ENCODE measurements at regions not wholly inside any gene's neighbourhood (a gene's known extent, or its start where the extent isn't known, plus 50 kb on each side); places are given as distances from the start of the nearest gene placed in this dataset.

GRCh38 chr2:136290326-136290725 is 172.4 kb upstream of the CXCR4 start:
- ATAC-seq (no peak), DNase-seq (no peak)
- no peaks in the 10 kb centered on the region for H3K9me3 ChIP-seq
- no peaks in the 10 kb centered on the region for H3K4me1 ChIP-seq
- no peak overlapping the region for H3K4me3 ChIP-seq
- in situ Hi-C loops (cut with MboI; ENCODE audit: low sequenced_read_pairs in 4 of 4) = no loop called here
- H3K36me3 ChIP-seq = no peaks in the 10 kb centered on the region
- TF ChIP-seq CTCF (IDR thresholded peaks at IDR 0.05 in 4 of 5, conservative IDR thresholded peaks at IDR 0.05 in 1 of 5) (no peak), POLR2A (IDR thresholded peaks at IDR 0.05) (no peak)
- no peak overlapping the region for H3K27ac ChIP-seq
- no peaks in the 10 kb centered on the region for H3K27me3 ChIP-seq
- intact Hi-C loops (cut with DNase I; ENCODE audit: low total_unique reads) = no loop called here

GRCh38 chr2:136288249-136288648 is 170.3 kb upstream of the CXCR4 start:
- H3K36me3 ChIP-seq = no peaks in the 10 kb centered on the region
- intact Hi-C loops (cut with DNase I; ENCODE audit: low total_unique reads) = no loop called here
- no peaks in the 10 kb centered on the region for H3K9me3 ChIP-seq
- in situ Hi-C loops (cut with MboI; ENCODE audit: low sequenced_read_pairs in 4 of 4) = no loop called here
- TF ChIP-seq POLR2A (IDR thresholded peaks at IDR 0.05) (no peak), CTCF (IDR thresholded peaks at IDR 0.05 in 4 of 5, conservative IDR thresholded peaks at IDR 0.05 in 1 of 5) (no peak)
- H3K4me3 ChIP-seq = no peak overlapping the region
- DNase-seq (no peak), ATAC-seq (no peak)
- no peaks in the 10 kb centered on the region for H3K27me3 ChIP-seq
- no peaks in the 10 kb centered on the region for H3K4me1 ChIP-seq
- no peak overlapping the region for H3K27ac ChIP-seq

- in situ Hi-C loops (cut with MboI; ENCODE audit: low sequenced_read_pairs in 4 of 4) (no loop called here), intact Hi-C loops (cut with DNase I; ENCODE audit: low total_unique reads) (no loop called here)
- ATAC-seq (no peak), DNase-seq (no peak)
- TF ChIP-seq CTCF (IDR thresholded peaks at IDR 0.05 in 4 of 5, conservative IDR thresholded peaks at IDR 0.05 in 1 of 5) = no peak
- H3K9me3 ChIP-seq = no peaks in the 10 kb centered on the region
- H3K4me3 ChIP-seq = no peak overlapping the region
- no peaks in the 10 kb centered on the region for H3K27me3 ChIP-seq
- no peaks in the 10 kb centered on the region for H3K36me3 ChIP-seq
- H3K4me1 ChIP-seq = no peaks in the 10 kb centered on the region
- no peak overlapping the region for H3K27ac ChIP-seq
Measured at GRCh38 chr2:136286423-136286822, 168.5 kb upstream of the CXCR4 start.

GRCh38 chr2:136284226-136285119 is 166.5 kb upstream of the CXCR4 start:
- Histone ChIP-seq H3K4me1 (no peaks in the 10 kb centered on the region), H3K36me3 (no peaks in the 10 kb centered on the region), H3K9me3 (no peaks in the 10 kb centered on the region), H3K27me3 (no peaks in the 10 kb centered on the region), H3K27ac (no peak overlapping the region), H3K4me3 (no peak overlapping the region)
- TF ChIP-seq CTCF (IDR thresholded peaks at IDR 0.05 in 4 of 5, conservative IDR thresholded peaks at IDR 0.05 in 1 of 5) (no peak), POLR2A (IDR thresholded peaks at IDR 0.05) (no peak)
- DNase-seq = no peak
- no peak for ATAC-seq
- intact Hi-C loops (cut with DNase I; ENCODE audit: low total_unique reads) = no loop called here
- in situ Hi-C loops (cut with MboI; ENCODE audit: low sequenced_read_pairs in 4 of 4) = no loop called here
